ENCODE measurements at regions not wholly inside any gene's neighbourhood (a gene's known extent, or its start where the extent isn't known, plus 50 kb on each side); places are given as distances from the start of the nearest gene placed in this dataset.
"Not testable (repeated sequence)": the region's sequence is repeated elsewhere in the genome, so short reads cannot be mapped to it uniquely, and the experiment has no call there.

DNA sequence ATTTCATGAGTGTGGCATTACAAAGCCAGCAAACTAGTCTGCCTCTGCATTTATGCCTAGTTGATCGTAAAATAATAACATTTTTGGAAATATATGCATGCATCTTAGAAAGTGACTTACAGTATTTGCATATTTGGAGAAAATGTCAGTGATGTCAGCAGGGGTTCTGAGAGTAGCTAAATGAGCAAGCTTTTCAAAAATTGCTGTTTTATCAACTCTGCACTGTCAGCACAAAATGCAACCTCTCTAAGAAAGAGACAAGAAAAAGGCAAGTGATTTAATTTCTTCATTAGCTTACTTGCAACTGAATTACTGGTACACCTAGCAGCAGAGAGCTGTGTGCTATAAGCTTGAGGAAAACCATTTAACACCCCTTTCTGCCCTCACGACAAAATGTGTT, 632.5 kb upstream of the MMS22L start:
- no peak for DNase-seq (ENCODE audit: low read depth)

GRCh38 chr6:97917369-97917768, 634.4 kb upstream of the MMS22L start:
- DNase-seq (ENCODE audit: low read depth): no peak

- DNase-seq (ENCODE audit: low read depth): no peak
Measured at GRCh38 chr6:97919046-97919445, 636.0 kb upstream of the MMS22L start.

GRCh38 chr6:97919631-97920030, 636.6 kb upstream of the MMS22L start:
- DNase-seq (ENCODE audit: low read depth): no peak

- DNase-seq (ENCODE audit: low read depth): no peak
Measured at GRCh38 chr6:97923249-97923648, 640.2 kb upstream of the MMS22L start.

DNA sequence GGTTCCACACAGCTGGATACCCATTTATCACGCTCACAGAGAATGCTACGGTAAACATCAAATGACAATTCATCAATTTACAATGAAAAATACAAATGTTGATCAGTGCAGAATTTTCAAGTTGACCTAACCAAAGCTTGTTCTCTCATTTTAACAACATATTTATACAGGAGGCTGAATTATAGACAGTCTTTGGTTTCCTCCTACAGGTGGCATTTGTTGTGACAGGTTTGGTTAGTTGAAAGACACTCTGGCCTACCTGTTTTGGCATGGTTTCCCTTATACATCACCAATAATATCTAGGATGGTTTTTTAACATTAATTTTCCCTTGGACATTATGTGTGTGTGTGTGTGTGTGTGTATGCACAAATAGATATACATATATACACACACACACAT, 642.5 kb upstream of the MMS22L start:
- no peak for DNase-seq (ENCODE audit: low read depth)

- DNase-seq (ENCODE audit: low read depth): no peak
Measured at GRCh38 chr6:97939440-97940168, 656.6 kb upstream of the MMS22L start.

DNA sequence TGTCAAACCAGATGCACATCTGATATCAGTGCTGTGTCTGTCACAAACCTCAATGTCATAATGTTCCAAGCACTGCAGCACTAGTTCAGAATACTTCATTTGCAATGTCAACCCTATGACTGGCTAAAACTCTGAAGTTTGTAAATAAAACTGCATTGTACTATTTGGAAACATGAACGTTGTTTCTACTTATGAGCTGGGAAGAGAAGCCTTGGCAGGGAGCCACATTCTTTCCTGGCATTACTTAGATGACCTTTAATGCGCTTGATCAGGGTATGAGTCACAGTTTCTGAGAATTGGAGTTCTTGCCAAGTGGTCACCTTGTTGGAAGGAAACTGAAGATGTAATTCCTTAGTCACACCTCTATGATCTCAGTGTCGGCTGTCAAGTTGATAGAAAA, 664.8 kb upstream of the MMS22L start:
- DNase-seq (ENCODE audit: low read depth): no peak

GRCh38 chr6:97958134-97958533, 675.1 kb upstream of the MMS22L start:
- no peak for DNase-seq (ENCODE audit: low read depth)

DNA sequence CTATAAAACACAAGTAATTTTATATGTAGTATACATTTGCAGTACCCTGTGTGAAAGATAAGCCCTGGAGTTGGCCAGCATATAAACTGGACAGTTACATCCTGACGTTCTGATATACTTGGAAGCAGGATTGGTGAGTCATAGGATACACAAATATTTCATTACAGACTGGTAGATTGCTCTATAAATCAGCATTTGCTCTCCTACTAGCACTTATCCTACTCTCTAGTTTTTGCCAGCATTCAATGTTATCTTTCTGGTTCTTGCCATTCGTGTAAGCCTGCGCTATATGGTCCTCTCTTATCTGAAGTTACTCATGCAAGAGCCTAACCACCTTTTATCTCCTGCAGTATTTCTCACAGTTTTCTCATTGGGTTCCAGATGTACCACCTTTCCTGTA, 680.2 kb upstream of the MMS22L start:
- no peak for DNase-seq (ENCODE audit: low read depth)

DNA sequence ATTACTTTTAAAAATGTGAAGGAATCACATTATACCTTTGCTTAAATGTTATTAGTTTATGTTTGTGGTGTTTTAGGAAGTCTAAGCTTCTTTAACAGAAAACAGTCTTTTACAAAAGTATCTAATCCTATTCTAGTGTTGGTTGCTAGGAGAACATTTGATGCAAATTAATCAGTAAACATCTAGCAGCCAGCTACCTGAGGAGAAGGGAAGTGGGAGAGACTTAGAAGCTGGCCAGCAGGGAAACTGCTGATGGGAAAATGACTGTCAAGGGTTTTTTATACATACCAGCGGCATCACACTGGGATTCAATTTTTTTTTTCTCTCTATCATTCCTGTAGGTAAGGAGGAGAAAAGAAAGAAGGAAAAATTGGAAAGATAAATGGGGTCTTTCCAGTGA, 686.0 kb upstream of the MMS22L start:
- DNase-seq (ENCODE audit: low read depth): no peak

DNA sequence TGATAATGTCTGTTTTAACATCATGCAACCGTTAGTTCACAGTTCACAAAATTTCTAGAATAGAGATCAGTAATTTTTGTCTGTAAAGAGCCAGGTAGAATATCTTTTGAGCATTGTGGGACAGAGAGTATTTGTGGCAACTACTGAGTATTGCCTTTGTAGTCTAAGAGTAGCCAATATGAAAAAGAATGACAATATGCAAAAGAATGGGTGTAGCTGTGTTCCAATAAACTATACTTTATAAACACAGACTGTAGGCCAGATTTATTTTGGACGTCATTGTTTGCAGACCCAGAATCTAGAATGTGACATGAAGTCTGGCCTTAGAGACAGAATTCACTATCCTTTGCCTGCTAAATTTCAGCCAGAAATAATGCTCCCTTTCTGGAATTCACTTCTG, 694.1 kb upstream of the MMS22L start:
- no peak for DNase-seq (ENCODE audit: low read depth)

DNA sequence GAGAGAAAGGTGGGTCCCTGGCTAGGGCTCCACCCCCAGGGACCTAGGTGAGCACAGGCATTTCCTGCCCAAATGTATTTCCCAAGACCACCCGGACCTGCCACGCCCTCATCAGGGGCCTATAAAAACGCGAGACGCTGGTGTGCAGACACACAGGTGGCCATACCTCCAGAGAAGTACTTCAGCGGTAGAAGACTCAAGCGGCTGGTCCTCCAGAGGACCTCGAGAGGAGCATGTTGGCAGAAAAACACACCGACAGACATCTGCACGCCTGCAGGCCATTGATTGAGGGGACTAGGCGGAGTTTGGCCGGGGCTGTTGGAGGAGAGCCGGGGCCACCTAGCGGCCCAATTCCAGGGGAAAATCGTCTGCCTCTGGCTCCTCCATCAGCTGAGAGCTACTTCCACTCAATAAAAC, 695.8 kb upstream of the MMS22L start:
- no peak for DNase-seq (ENCODE audit: low read depth)

DNA sequence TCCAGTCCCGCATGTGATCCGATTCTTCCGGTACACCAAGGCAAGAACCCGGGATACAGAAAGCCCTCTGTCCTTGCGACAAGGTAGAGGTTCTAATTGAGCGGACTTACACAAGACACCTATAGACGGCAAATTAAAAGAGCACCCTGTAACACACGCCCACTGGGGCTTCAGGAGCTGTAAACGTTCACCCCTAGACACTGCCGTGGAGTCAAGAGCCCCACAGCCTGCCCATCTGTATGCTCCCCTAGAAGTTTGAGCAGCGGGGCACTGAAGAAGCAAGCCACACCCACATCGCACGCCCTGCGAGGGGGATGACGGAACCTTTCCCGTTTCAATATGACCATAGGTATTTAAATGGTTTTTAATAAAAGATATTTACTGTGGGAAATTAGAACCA, 696.3 kb upstream of the MMS22L start:
- not testable (repeated sequence) for DNase-seq (ENCODE audit: low read depth)

- no peak for DNase-seq (ENCODE audit: low read depth)
Measured at GRCh38 chr6:97989451-97989850, 706.4 kb upstream of the MMS22L start.

DNA sequence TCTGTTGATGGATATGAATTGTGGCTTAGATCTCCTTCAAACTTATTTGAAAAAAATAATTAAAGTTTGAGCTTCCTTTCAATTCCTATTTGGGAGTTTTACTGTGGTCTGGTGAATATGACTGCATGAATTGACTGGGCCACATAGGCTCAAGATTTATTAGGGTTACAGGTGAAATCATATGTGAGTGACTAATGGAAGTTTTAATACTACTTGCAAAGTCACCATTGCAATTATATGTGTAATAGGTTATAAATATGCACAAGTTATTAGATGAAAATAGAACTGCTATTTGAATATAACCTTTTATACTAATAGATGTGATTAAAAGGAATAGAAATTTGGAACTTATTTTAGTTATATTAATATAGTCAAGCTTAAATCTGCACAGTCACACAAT, 712.1 kb upstream of the MMS22L start:
- no peak for DNase-seq (ENCODE audit: low read depth)

GRCh38 chr6:98002678-98003077, 719.7 kb upstream of the MMS22L start:
- DNase-seq (ENCODE audit: low read depth): no peak

DNA sequence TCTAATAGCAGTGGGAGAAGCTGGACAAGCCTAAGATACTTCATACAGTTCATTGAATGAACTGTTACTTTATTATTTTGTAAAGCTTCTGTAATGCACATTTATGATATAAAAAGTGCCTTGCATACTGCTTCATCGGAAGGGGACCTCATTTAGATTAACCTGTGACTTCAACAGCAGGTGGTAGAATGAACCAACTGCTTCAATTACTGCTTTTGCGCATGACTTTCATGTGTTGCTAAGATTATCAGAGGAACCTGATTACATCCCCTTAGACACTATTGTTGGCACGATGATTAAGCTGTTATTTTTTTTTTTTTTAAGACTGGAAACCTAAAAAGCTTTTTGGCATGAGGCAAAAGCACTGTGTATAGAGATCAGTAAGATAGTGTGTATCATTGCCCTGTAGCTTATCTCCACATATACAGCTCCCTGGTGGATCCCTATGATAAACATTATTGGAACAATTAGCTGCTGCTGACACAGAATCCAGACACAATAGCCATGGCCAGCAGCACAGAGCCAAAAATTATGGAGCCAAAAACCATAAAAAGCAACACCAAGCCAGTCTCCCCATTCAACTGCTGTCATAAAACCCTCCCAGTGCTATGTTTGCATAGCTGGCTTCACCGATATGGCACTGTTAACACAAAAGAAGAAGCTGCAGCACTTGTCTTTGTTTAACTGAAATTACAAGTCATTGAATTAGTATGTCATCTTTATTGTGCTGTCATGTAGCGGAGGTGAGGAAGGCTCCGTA, 731.6 kb upstream of the MMS22L start:
- DNase-seq (ENCODE audit: low read depth): no peak

- DNase-seq (ENCODE audit: low read depth): no peak
Measured at GRCh38 chr6:98016565-98016964, 733.5 kb upstream of the MMS22L start.

GRCh38 chr6:98020222-98020621, 737.2 kb upstream of the MMS22L start:
- no peak for DNase-seq (ENCODE audit: low read depth)

GRCh38 chr6:98024359-98024758, 741.3 kb upstream of the MMS22L start:
- no peak for DNase-seq (ENCODE audit: low read depth)

DNA sequence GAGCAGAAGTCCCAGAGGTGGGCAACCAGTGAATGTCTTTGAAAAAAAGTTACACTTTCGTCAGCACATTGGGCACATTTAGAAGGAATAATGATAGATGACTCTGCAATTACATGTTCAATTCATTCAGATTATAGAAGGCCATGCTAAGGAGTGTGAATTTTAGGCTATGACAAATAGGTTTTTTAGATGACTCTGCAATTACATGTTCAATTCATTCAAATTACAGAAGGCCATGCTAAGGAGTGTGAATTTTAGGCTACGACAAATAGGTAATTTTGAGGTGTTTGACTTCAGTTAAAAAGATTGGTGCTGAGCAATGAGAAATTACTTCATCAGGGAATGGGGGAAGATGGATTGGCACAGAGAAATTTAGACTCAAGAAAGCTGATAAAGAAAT, 744.9 kb upstream of the MMS22L start:
- DNase-seq (ENCODE audit: low read depth): no peak

GRCh38 chr6:98033617-98034016, 750.6 kb upstream of the MMS22L start:
- no peak for DNase-seq (ENCODE audit: low read depth)

Measured in stimulated activated CD8-positive, alpha-beta memory T cell treated with anti-CD3 and anti-CD28 coated beads, Interleukin-15, amount 100 ng/mL, for 24 hours (primary cell).